ENCODE measurements at regions not wholly inside any gene's neighbourhood (a gene's known extent, or its start where the extent isn't known, plus 50 kb on each side); places are given as distances from the start of the nearest gene placed in this dataset.

GRCh38 chr16:76007645-76008044 is 269.6 kb upstream of the CNTNAP4 start:
- CTCF ChIA-PET, result no interaction called here
- no peaks in the 10 kb centered on the region for H4K20me1 ChIP-seq (ENCODE audit: control insufficient read depth, insufficient read depth, low read length, poor library complexity, severe bottlenecking)
- TF ChIP-seq CTCF (IDR thresholded peaks at IDR 0.05), result no peak
- no peak for TF ChIP-seq EZH2 (IDR thresholded peaks at IDR 0.05; ENCODE audit: borderline replicate concordance, insufficient read depth, low read depth, low read length, poor library complexity, severe bottlenecking)
- ATAC-seq (ENCODE audit: low read depth), result no peak
- Mint-ChIP-seq H3K27ac (no peak overlapping the region), H3K4me1 (no peaks in the 10 kb centered on the region), H3K27me3 (no peaks in the 10 kb centered on the region), H3K9me3 (ENCODE audit: insufficient read depth) (no peaks in the 10 kb centered on the region), H3K4me3 (no peak overlapping the region)
- POLR2A ChIA-PET, result no interaction called here
- DNase-seq, result no peak
- H3K79me2 ChIP-seq (ENCODE audit: control insufficient read depth, insufficient read depth, low read length), result no peaks in the 10 kb centered on the region
- H3K36me3 ChIP-seq (replicated peaks in 1 of 2; ENCODE audit: control extremely low read depth in 1 of 2, control insufficient read depth in 1 of 2, extremely low read depth in 1 of 2, insufficient read depth in 2 of 2, low read length in 1 of 2), result no peaks in the 10 kb centered on the region
- no peaks in the 10 kb centered on the region for H3K4me1 ChIP-seq (ENCODE audit: control insufficient read depth in 2 of 2, insufficient read depth in 2 of 2, low read length in 2 of 2)
- intact Hi-C loops (cut with micrococcal nuclease), result no loop called here
- no peak overlapping the region for H3K27ac ChIP-seq (ENCODE audit: low read length in 2 of 2)
- no peak overlapping the region for H3K9ac ChIP-seq (ENCODE audit: low read length)
- no peaks in the 10 kb centered on the region for H3K27me3 ChIP-seq (replicated peaks in 1 of 4; ENCODE audit: control extremely low read depth in 1 of 4, control insufficient read depth in 3 of 4, insufficient read depth in 4 of 4, low read length in 3 of 4)
- H3K4me2 ChIP-seq (replicated peaks; ENCODE audit: low read depth, low read length, poor library complexity, severe bottlenecking), result no peak overlapping the region
- H3K9me3 ChIP-seq (ENCODE audit: control extremely low read depth in 1 of 3, control insufficient read depth in 2 of 3, insufficient read depth in 1 of 3, low read length in 2 of 3), result no peaks in the 10 kb centered on the region
- no peak overlapping the region for H3K4me3 ChIP-seq (ENCODE audit: control extremely low read depth in 1 of 5, extremely low read depth in 1 of 5, insufficient read depth in 1 of 5, low read depth in 2 of 5, low read length in 4 of 5)
- no peak overlapping the region for H2AFZ ChIP-seq (ENCODE audit: insufficient read depth, low read depth, low read length, poor library complexity, severe bottlenecking)
- WGBS (ENCODE audit: insufficient coverage), result 75% methylated on average over 1 of the region's 1 CpG

GRCh38 chr16:76023835-76024234 is 253.4 kb upstream of the CNTNAP4 start:
- POLR2A ChIA-PET, result no interaction called here
- Mint-ChIP-seq H3K27me3 (no peaks in the 10 kb centered on the region), H3K27ac (no peak overlapping the region), H3K4me3 (no peak overlapping the region), H3K9me3 (ENCODE audit: insufficient read depth) (no peaks in the 10 kb centered on the region), H3K4me1 (no peaks in the 10 kb centered on the region)
- no peak for ATAC-seq (ENCODE audit: low read depth)
- intact Hi-C loops (cut with micrococcal nuclease), result no loop called here
- Histone ChIP-seq H3K79me2 (ENCODE audit: control insufficient read depth, insufficient read depth, low read length) (no peaks in the 10 kb centered on the region), H2AFZ (ENCODE audit: insufficient read depth, low read depth, low read length, poor library complexity, severe bottlenecking) (no peak overlapping the region), H4K20me1 (ENCODE audit: control insufficient read depth, insufficient read depth, low read length, poor library complexity, severe bottlenecking) (no peaks in the 10 kb centered on the region), H3K4me1 (ENCODE audit: control insufficient read depth in 2 of 2, insufficient read depth in 2 of 2, low read length in 2 of 2) (no peaks in the 10 kb centered on the region), H3K36me3 (replicated peaks in 1 of 2; ENCODE audit: control extremely low read depth in 1 of 2, control insufficient read depth in 1 of 2, extremely low read depth in 1 of 2, insufficient read depth in 2 of 2, low read length in 1 of 2) (no peaks in the 10 kb centered on the region), H3K27me3 (replicated peaks in 1 of 4; ENCODE audit: control extremely low read depth in 1 of 4, control insufficient read depth in 3 of 4, insufficient read depth in 4 of 4, low read length in 3 of 4) (no peaks in the 10 kb centered on the region), H3K9ac (ENCODE audit: low read length) (no peak overlapping the region), H3K9me3 (ENCODE audit: control extremely low read depth in 1 of 3, control insufficient read depth in 2 of 3, insufficient read depth in 1 of 3, low read length in 2 of 3) (peaks cover 0 to 9% (median 0%) of the 10 kb centered on the region in 3 donors), H3K4me3 (ENCODE audit: control extremely low read depth in 1 of 5, extremely low read depth in 1 of 5, insufficient read depth in 1 of 5, low read depth in 2 of 5, low read length in 4 of 5) (no peak overlapping the region), H3K27ac (ENCODE audit: low read length in 2 of 2) (no peak overlapping the region), H3K4me2 (replicated peaks; ENCODE audit: low read depth, low read length, poor library complexity, severe bottlenecking) (no peak overlapping the region)
- no CpG with 5 or more reads among the region's 2 CpGs for WGBS (ENCODE audit: insufficient coverage)
- CTCF ChIA-PET, result no interaction called here
- no peak for DNase-seq
- TF ChIP-seq EZH2 (IDR thresholded peaks at IDR 0.05; ENCODE audit: borderline replicate concordance, insufficient read depth, low read depth, low read length, poor library complexity, severe bottlenecking) (no peak), CTCF (IDR thresholded peaks at IDR 0.05) (no peak)

Measured in B cell (primary cell).